ENCODE measurements at regions not wholly inside any gene's neighbourhood (a gene's known extent, or its start where the extent isn't known, plus 50 kb on each side); places are given as distances from the start of the nearest gene placed in this dataset.
"Not testable (repeated sequence)": the region's sequence is repeated elsewhere in the genome, so short reads cannot be mapped to it uniquely, and the experiment has no call there.

DNA sequence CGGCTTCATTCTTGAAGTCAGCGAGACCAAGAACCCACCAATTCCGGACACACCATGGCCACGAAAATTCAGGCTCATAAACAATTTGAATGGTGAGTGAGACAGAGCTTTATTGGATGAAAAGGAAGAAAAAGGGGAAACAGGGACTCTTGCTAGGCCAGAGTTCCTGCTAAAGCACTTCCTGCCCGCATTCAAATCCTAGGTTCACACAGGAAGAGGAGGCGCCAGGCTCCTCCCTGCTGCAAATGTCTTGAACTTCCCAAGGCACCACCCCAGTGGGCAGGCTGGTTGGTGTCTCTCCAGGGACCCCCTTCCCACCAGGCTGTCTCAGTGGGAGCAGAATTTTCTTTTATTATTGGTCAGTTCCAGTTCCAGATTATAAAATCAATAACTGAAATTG is 121.2 kb downstream of the FSCB start:
- intact Hi-C loops (cut with micrococcal nuclease; ENCODE audit: unreplicated experiment) (no loop called here), in situ Hi-C loops (cut with HindIII; ENCODE audit: extremely low pct_ligation_motif_present, low pct_unique_long_range_greater_than_20kb) (no loop called here)
- Histone ChIP-seq H3K9ac (ENCODE audit: insufficient read depth, low read depth, low read length) (no peak overlapping the region), H2AFZ (ENCODE audit: low read length) (no peak overlapping the region), H3K36me3 (replicated peaks in 1 of 2; ENCODE audit: control insufficient read depth in 1 of 2, insufficient read depth in 2 of 2, low read length in 2 of 2) (no peaks in the 10 kb centered on the region), H3K79me2 (ENCODE audit: insufficient read depth, low read length) (no peaks in the 10 kb centered on the region), H3K4me2 (ENCODE audit: low read depth, low read length) (no peak overlapping the region), H3K9me3 (ENCODE audit: low read length) (peaks cover under 1% of the 10 kb centered on the region; the same call in 1 of the 2 replicates), H4K20me1 (ENCODE audit: insufficient read depth, low read length) (no peaks in the 10 kb centered on the region), H3K27ac (ENCODE audit: extremely low read length, insufficient read depth, low read length) (no peak overlapping the region), H3K4me3 (replicated peaks in 1 of 3; ENCODE audit: insufficient read depth in 1 of 3, low read depth in 2 of 3, low read length in 3 of 3) (no peak overlapping the region), H3K4me1 (ENCODE audit: insufficient read depth, low read length) (no peaks in the 10 kb centered on the region), H3K27me3 (ENCODE audit: control insufficient read depth in 1 of 2, insufficient read depth in 2 of 2, low read length in 2 of 2) (no peaks in the 10 kb centered on the region; a peak in 1 of 5 replicates)
- CTCF ChIA-PET (ENCODE audit: low intra/inter-chr PET ratio, low total read pairs), result no interaction called here
- POLR2A ChIA-PET, result no interaction called here
- no peak for FAIRE-seq
- 23% methylated on average over 6 of the region's 6 CpGs for WGBS (ENCODE audit: low lambda C conversion rate)
- no peak for TF ChIP-seq TBL1XR1 (IDR thresholded peaks at IDR 0.05; ENCODE audit: borderline replicate concordance, low read length, partially characterized antibody)
- no peak for TF ChIP-seq MTF1 (CRISPR knock-in tag; IDR thresholded peaks at IDR 0.05)
- TF ChIP-seq, protein P1, sequence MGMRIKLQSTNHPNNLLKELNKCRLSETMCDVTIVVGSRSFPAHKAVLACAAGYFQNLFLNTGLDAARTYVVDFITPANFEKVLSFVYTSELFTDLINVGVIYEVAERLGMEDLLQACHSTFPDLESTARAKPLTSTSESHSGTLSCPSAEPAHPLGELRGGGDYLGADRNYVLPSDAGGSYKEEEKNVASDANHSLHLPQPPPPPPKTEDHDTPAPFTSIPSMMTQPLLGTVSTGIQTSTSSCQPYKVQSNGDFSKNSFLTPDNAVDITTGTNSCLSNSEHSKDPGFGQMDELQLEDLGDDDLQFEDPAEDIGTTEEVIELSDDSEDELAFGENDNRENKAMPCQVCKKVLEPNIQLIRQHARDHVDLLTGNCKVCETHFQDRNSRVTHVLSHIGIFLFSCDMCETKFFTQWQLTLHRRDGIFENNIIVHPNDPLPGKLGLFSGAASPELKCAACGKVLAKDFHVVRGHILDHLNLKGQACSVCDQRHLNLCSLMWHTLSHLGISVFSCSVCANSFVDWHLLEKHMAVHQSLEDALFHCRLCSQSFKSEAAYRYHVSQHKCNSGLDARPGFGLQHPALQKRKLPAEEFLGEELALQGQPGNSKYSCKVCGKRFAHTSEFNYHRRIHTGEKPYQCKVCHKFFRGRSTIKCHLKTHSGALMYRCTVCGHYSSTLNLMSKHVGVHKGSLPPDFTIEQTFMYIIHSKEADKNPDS (CRISPR knock-in tag; IDR thresholded peaks at IDR 0.05), result no peak
- TF ChIP-seq FOXA1 (IDR thresholded peaks at IDR 0.05), result no peak
- no peak for TF ChIP-seq FOXA1 (CRISPR knock-in tag; IDR thresholded peaks at IDR 0.05)
- DNase-seq (ENCODE audit: low spot score), result no peak
- no peak for ATAC-seq
- BruUV-seq (replicated peaks), result no TSS peak

DNA sequence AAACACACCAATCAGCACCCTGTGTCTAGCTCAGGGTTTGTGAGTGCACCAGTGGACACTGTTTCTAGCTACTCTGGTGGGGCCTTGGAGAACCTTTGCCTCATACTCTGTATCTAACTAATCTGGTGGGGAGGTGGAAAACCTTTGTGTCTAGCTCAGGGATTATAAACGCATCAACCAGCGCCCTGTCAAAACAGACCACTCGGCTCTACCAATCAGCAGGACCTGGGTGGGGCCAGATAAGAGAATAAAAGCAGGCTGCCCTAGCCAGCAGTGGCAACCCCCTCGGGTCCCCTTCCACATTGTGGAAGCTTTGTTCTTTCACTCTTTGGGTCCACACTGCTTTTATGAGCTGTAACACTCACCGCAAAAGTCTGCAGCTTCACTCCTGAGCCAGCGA is 121.8 kb downstream of the FSCB start:
- ATAC-seq; CTCF ChIA-PET (ENCODE audit: low intra/inter-chr PET ratio, low total read pairs); intact Hi-C loops (cut with micrococcal nuclease; ENCODE audit: unreplicated experiment); H4K20me1 ChIP-seq (ENCODE audit: insufficient read depth, low read length); POLR2A ChIA-PET; BruUV-seq (replicated peaks); H3K27ac ChIP-seq (ENCODE audit: extremely low read length, insufficient read depth, low read length); H3K79me2 ChIP-seq (ENCODE audit: insufficient read depth, low read length); H3K36me3 ChIP-seq (replicated peaks in 1 of 2; ENCODE audit: control insufficient read depth in 1 of 2, insufficient read depth in 2 of 2, low read length in 2 of 2); H3K9me3 ChIP-seq (ENCODE audit: low read length); DNase-seq (ENCODE audit: low spot score); H3K4me2 ChIP-seq (ENCODE audit: low read depth, low read length); H2AFZ ChIP-seq (ENCODE audit: low read length); H3K4me1 ChIP-seq (ENCODE audit: insufficient read depth, low read length); in situ Hi-C loops (cut with HindIII; ENCODE audit: extremely low pct_ligation_motif_present, low pct_unique_long_range_greater_than_20kb); H3K4me3 ChIP-seq (replicated peaks in 1 of 3; ENCODE audit: insufficient read depth in 1 of 3, low read depth in 2 of 3, low read length in 3 of 3); H3K9ac ChIP-seq (ENCODE audit: insufficient read depth, low read depth, low read length); H3K27me3 ChIP-seq (ENCODE audit: control insufficient read depth in 1 of 2, insufficient read depth in 2 of 2, low read length in 2 of 2); FAIRE-seq: not testable (repeated sequence)
- WGBS (ENCODE audit: low lambda C conversion rate), result 56% methylated on average over 6 of the region's 6 CpGs

DNA sequence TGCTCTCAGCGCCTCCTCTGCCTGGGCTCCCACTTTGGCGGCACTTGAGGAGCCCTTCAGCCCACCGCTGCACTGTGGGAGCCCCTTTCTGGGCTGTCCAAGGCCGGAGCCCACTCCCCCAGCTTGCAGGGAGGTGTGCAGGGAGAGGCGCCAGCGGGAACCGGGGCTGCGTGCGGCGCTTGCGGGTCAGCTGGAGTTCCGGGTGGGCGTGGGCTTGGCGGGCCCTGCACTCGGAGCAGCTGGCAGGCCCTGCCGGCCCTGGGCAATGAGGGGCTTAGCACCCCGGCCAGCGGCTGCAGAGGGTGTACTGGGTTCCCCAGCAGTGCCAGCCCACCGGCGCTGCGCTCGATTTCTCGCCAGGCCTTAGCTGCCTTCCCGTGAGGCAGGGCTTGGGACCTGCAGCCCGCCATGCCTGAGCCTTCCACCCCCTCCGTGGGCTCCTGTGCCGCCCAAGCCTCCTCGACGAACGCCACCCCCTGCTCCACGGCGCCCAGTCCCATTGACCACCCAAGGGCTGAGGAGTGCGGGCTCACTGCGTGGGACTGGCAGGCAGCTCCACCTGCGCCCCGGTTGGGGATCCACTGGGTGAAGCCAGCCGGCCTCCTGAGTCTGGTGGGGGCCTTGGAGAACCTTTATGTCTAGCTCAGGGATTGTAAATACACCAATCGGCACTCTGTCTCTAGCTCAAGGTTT is 122.3 kb downstream of the FSCB start:
- WGBS (ENCODE audit: low lambda C conversion rate), result 69% methylated on average over 6 of the region's 38 CpGs
- in situ Hi-C loops (cut with HindIII; ENCODE audit: extremely low pct_ligation_motif_present, low pct_unique_long_range_greater_than_20kb); FAIRE-seq; H3K4me1 ChIP-seq (ENCODE audit: insufficient read depth, low read length); H3K27ac ChIP-seq (ENCODE audit: extremely low read length, insufficient read depth, low read length); H3K27me3 ChIP-seq (ENCODE audit: control insufficient read depth in 1 of 2, insufficient read depth in 2 of 2, low read length in 2 of 2); CTCF ChIA-PET (ENCODE audit: low intra/inter-chr PET ratio, low total read pairs); H4K20me1 ChIP-seq (ENCODE audit: insufficient read depth, low read length); H3K9me3 ChIP-seq (ENCODE audit: low read length); H3K9ac ChIP-seq (ENCODE audit: insufficient read depth, low read depth, low read length); H3K4me3 ChIP-seq (replicated peaks in 1 of 3; ENCODE audit: insufficient read depth in 1 of 3, low read depth in 2 of 3, low read length in 3 of 3); H2AFZ ChIP-seq (ENCODE audit: low read length); H3K4me2 ChIP-seq (ENCODE audit: low read depth, low read length); DNase-seq (ENCODE audit: low spot score); BruUV-seq (replicated peaks); intact Hi-C loops (cut with micrococcal nuclease; ENCODE audit: unreplicated experiment); H3K79me2 ChIP-seq (ENCODE audit: insufficient read depth, low read length); ATAC-seq; H3K36me3 ChIP-seq (replicated peaks in 1 of 2; ENCODE audit: control insufficient read depth in 1 of 2, insufficient read depth in 2 of 2, low read length in 2 of 2); POLR2A ChIA-PET: not testable (repeated sequence)
